GM12873 (cell line): ENCODE measurements at regions not wholly inside any gene's neighbourhood (a gene's known extent, or its start where the extent isn't known, plus 50 kb on each side); places are given as distances from the start of the nearest gene placed in this dataset.
A peak's percentile ranks its signal among the peaks of the same experiment; 100 is the strongest.

Experiments
- CTCF ChIP-seq: IDR thresholded peaks from 2 replicates; pipeline ENCODE4 v1.5.1; 2012; ENCODE audit warnings: low read depth, mild to moderate bottlenecking, moderate library complexity, low read length, control low read depth; ENCODE audit not compliant: insufficient read depth; ENCODE audit errors: missing control alignments

DNA sequence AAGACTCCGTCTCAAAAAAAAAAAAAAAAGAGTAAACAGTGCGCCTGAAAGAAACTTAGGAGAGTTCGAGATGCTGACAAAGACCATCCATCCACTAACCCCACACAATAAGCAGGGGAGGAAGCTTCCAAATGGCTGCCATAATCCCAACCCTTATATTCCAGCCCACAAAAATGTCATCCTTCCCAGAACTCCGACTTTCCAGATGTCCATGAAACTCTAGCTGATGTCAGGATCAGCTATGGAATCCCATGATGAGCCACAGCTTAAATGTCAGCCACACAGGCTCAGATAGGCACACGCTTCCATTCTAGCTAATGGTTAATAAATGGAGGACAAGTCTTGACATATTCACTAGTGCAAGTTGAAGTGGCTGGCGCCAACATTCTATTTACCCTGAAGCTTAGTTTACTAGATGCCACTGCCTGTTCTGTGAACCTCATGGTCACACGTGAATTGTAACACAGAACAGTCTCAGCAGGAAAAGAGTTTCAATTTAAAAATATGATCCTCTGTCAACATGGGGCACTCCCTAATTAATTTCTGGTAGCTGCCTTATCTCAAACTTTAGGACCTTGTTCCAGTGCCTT is 75.5 kb downstream of the FOXF2 start:
- no peak for TF ChIP-seq CTCF

- TF ChIP-seq CTCF = no peak
These were observed 78.8 kb downstream of the FOXF2 start for GRCh38 chr6:1468126-1468525.

DNA sequence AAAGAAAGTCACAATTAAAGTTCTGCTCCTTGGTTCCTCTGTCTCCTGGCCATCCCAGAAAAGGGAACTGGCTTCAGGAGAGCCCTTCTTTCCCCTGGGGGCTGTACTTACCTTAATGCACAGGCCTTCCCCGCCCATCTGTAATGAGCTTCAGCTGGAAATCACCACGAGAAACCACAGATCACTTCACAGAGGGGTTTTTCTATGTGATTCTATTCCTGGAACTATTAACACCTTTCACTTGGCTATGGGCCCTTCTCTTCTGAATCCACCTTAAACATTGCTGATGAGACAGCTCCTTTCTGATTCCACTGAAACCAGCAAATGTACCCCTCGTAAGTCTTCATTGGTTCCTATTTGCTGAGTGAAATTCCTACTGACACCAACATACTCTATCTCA is 80.7 kb downstream of the FOXF2 start:
- TF ChIP-seq CTCF = no peak

- no peak for TF ChIP-seq CTCF
These were observed 83.3 kb downstream of the FOXF2 start for GRCh38 chr6:1472643-1473042.

DNA sequence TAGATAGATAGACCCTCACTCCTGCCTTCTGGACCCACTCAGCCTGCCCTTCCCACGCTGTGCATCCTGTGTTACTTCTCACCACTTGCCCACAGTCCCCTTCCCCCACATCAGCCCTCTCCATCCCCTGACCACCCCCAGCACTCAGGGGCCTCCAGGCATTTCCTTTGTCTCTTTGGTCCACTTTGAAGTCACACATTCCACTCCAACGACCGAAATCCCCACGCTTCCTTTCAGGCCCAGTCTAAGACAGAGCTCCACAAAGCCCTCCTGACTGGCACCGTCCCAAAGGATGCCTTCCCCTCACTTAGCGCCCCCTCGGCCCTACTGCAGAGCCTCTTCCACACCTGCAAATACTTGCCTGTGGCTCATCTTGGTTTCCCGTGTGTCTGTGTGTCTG is 83.8 kb downstream of the FOXF2 start:
- no peak for TF ChIP-seq CTCF

- TF ChIP-seq CTCF = no peak
These were observed 84.2 kb downstream of the FOXF2 start for GRCh38 chr6:1473598-1473997.

DNA sequence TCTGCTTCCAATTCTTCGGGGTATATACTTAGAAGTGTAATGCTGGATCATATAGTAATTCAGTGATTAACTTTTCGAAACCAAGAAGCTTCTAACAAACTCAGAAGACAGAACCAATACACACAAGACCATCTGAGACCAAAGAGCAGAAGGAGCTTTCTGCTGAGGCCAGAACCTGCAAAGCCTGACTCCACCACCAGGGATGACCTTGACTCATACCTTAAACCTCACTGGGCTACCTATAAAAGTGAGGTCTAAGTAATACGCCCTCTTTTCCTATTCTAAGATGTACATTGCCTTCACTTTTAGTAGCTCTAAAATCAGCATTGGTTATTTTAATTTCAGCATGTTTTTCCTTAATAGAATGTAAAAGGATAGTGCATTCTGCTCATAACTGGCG is 84.8 kb downstream of the FOXF2 start:
- peak; percentile 46 for TF ChIP-seq CTCF

- no peak for TF ChIP-seq CTCF
These were observed 85.8 kb downstream of the FOXF2 start for GRCh38 chr6:1475174-1475573.
